Breast epithelium (tissue), 3 donors: ENCODE measurements at regions not wholly inside any gene's neighbourhood (a gene's known extent, or its start where the extent isn't known, plus 50 kb on each side); places are given as distances from the start of the nearest gene placed in this dataset.

Experiments used
- POLR2A ChIP-seq: fragments of 450-650 bp; IDR thresholded peaks from one replicate; pipeline ENCODE4 v1.6.1; 2016; ENCODE audit warnings: antibody characterized with exemption, mild to moderate bottlenecking, moderate library complexity
- POLR2AphosphoS5 ChIP-seq, 3 donors: sonication (generic); formaldehyde crosslinking; IDR thresholded peaks; one replicate each; pipeline ENCODE4 v1.6.1; 2017; ENCODE audit warnings: antibody characterized with exemption in 3 of 3
- TF ChIP-seq, protein P1 (sequence below), 3 donors: fragments of 450-650 bp; IDR thresholded peaks; one replicate each; pipeline ENCODE4 v1.5.1; 2016 to 2017; ENCODE audit warnings: antibody characterized with exemption in 3 of 3, mild to moderate bottlenecking in 3 of 3, moderate library complexity in 3 of 3

DNA sequence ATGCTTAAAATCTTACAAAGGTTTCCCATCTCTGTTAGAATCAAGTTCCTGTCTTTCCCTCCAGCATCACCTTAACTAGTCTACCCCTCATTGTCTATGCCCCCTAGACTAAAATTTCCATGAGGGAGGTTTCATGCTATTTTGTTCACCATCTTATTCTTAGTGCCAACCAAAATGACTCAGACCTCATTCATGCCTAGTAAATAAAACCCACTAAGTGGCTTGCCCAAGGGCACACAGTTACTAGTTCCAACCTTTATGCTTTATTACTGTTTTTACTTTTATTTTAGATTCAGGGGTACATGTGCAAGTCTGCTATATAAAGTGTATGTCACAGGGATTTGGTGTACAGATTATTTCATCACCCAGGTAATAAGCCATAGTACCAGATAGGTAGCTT is 469.1 kb upstream of the FAT3 start:
- TF ChIP-seq POLR2A (no peak), POLR2AphosphoS5 (IDR thresholded peaks at IDR 0.05) (no peak)
- TF ChIP-seq, protein P1, sequence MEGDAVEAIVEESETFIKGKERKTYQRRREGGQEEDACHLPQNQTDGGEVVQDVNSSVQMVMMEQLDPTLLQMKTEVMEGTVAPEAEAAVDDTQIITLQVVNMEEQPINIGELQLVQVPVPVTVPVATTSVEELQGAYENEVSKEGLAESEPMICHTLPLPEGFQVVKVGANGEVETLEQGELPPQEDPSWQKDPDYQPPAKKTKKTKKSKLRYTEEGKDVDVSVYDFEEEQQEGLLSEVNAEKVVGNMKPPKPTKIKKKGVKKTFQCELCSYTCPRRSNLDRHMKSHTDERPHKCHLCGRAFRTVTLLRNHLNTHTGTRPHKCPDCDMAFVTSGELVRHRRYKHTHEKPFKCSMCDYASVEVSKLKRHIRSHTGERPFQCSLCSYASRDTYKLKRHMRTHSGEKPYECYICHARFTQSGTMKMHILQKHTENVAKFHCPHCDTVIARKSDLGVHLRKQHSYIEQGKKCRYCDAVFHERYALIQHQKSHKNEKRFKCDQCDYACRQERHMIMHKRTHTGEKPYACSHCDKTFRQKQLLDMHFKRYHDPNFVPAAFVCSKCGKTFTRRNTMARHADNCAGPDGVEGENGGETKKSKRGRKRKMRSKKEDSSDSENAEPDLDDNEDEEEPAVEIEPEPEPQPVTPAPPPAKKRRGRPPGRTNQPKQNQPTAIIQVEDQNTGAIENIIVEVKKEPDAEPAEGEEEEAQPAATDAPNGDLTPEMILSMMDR (IDR thresholded peaks at IDR 0.05) = no peak
